BE2C (cell line): ENCODE measurements at regions not wholly inside any gene's neighbourhood (a gene's known extent, or its start where the extent isn't known, plus 50 kb on each side); places are given as distances from the start of the nearest gene placed in this dataset.
"Not testable (repeated sequence)": the region's sequence is repeated elsewhere in the genome, so short reads cannot be mapped to it uniquely, and the experiment has no call there.

ENCODE experiments used
- DNase-seq: peaks from one replicate; pipeline ENCODE4 v3.0.0-alpha.2; 2020
- H3K27me3 ChIP-seq: fragments of 250-450 bp; sonication (Bioruptor Pico); 2 replicates; pipeline ENCODE4 v1.5.1; 2020; ENCODE audit warnings: mild to moderate bottlenecking
- H3K36me3 ChIP-seq: fragments of 250-450 bp; sonication (Bioruptor Pico); 2 replicates; pipeline ENCODE4 v1.5.1; 2020; ENCODE audit warnings: mild to moderate bottlenecking
- H3K4me1 ChIP-seq: fragments of 250-450 bp; sonication (Bioruptor Pico); 2 replicates; pipeline ENCODE4 v1.5.1; 2020
- H3K4me3 ChIP-seq: 2 replicates; pipeline ENCODE4 v1.5.1; 2011; ENCODE audit warnings: low read depth, low read length
- H3K9me3 ChIP-seq: fragments of 250-450 bp; sonication (Bioruptor Pico); 2 replicates; pipeline ENCODE4 v1.5.1; 2020
- CTCF ChIP-seq: IDR thresholded peaks from 2 replicates; pipeline ENCODE4 v1.5.1; 2012; ENCODE audit warnings: mild to moderate bottlenecking, low read depth, low read length

- Histone ChIP-seq H3K9me3 (no peaks in the 10 kb centered on the region; the same call in 1 of the 2 replicates), H3K4me3 (no peak overlapping the region), H3K36me3 (no peaks in the 10 kb centered on the region), H3K4me1 (no peaks in the 10 kb centered on the region), H3K27me3 (no peaks in the 10 kb centered on the region)
- no peak for TF ChIP-seq CTCF
- DNase-seq = no peak
Measured at GRCh38 chr12:61220337-61220736, 1039.9 kb upstream of the USP15 start.

GRCh38 chr12:61232040-61232439 is 1028.2 kb upstream of the USP15 start:
- no peaks in the 10 kb centered on the region for H3K27me3 ChIP-seq
- TF ChIP-seq CTCF = no peak
- H3K9me3 ChIP-seq = no peaks in the 10 kb centered on the region; the same call in 1 of the 2 replicates
- no peak overlapping the region for H3K4me3 ChIP-seq
- H3K36me3 ChIP-seq = no peaks in the 10 kb centered on the region
- DNase-seq = no peak
- no peaks in the 10 kb centered on the region for H3K4me1 ChIP-seq

- Histone ChIP-seq H3K27me3 (no peaks in the 10 kb centered on the region), H3K36me3 (no peaks in the 10 kb centered on the region)
Measured at GRCh38 chr12:61250303-61250702, 1009.9 kb upstream of the USP15 start.

GRCh38 chr12:61251076-61251475 is 1009.1 kb upstream of the USP15 start:
- no peak for DNase-seq
- TF ChIP-seq CTCF = no peak
- Histone ChIP-seq H3K27me3 (no peaks in the 10 kb centered on the region), H3K4me3 (no peak overlapping the region), H3K4me1 (no peaks in the 10 kb centered on the region), H3K9me3 (no peaks in the 10 kb centered on the region), H3K36me3 (no peaks in the 10 kb centered on the region)

More at GRCh38 chr12:61250303-61250702, 1009.9 kb upstream of the USP15 start:
- no peak for DNase-seq
- Histone ChIP-seq H3K4me3 (no peak overlapping the region), H3K9me3 (no peaks in the 10 kb centered on the region), H3K4me1 (no peaks in the 10 kb centered on the region)
- no peak for TF ChIP-seq CTCF

- Histone ChIP-seq H3K4me1 (no peaks in the 10 kb centered on the region), H3K4me3 (no peak overlapping the region), H3K27me3 (no peaks in the 10 kb centered on the region), H3K9me3 (no peaks in the 10 kb centered on the region), H3K36me3 (no peaks in the 10 kb centered on the region)
- DNase-seq = no peak
- TF ChIP-seq CTCF = no peak
Measured at GRCh38 chr12:61254225-61254624, 1006.0 kb upstream of the USP15 start.

- H3K36me3 ChIP-seq, DNase-seq, H3K27me3 ChIP-seq, H3K4me3 ChIP-seq, H3K4me1 ChIP-seq, H3K9me3 ChIP-seq: not testable (repeated sequence)
Measured at GRCh38 chr12:61264294-61264693, 995.9 kb upstream of the USP15 start.

- H3K4me3 ChIP-seq = no peak overlapping the region
- H3K4me1 ChIP-seq = no peaks in the 10 kb centered on the region
- DNase-seq = no peak
- no peaks in the 10 kb centered on the region for H3K36me3 ChIP-seq
- no peaks in the 10 kb centered on the region for H3K27me3 ChIP-seq
- TF ChIP-seq CTCF = no peak
- no peaks in the 10 kb centered on the region; the same call in 1 of the 2 replicates for H3K9me3 ChIP-seq
Measured at GRCh38 chr12:61267474-61267873, 992.7 kb upstream of the USP15 start.
